ENCODE measurements at regions not wholly inside any gene's neighbourhood (a gene's known extent, or its start where the extent isn't known, plus 50 kb on each side); places are given as distances from the start of the nearest gene placed in this dataset.
"Not testable (repeated sequence)": the region's sequence is repeated elsewhere in the genome, so short reads cannot be mapped to it uniquely, and the experiment has no call there.

DNA sequence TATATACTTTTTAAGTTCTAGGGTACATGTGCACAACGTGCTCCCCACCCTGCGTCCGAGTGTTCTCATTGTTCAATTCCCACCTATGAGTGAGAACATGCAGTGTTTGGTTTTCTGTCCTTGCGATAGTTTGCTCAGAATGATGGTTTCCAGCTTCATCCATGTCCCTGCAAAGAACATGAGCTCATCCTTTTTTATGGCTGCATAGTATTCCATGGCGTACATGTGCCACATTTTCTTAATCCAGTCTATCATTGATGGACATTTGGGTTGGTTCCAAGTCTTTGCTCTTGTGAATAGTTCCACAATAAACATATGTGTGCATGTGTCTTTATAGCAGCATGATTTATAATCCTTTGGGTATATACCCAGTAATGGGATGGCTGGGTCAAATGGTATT is 148.1 kb upstream of the CHST15 start:
- H3K9ac ChIP-seq (ENCODE audit: low read depth, low read length); H3K4me3 ChIP-seq (ENCODE audit: insufficient read depth, low read depth, low read length); H2AFZ ChIP-seq (replicated peaks; ENCODE audit: low read length, poor library complexity); H2AK5ac ChIP-seq (ENCODE audit: low read depth, low read length); BruUV-seq (replicated peaks); H3K14ac ChIP-seq (replicated peaks; ENCODE audit: low read depth, low read length); H3K79me1 ChIP-seq (ENCODE audit: low read depth in 1 of 2, low read length in 2 of 2); H2BK15ac ChIP-seq (ENCODE audit: low read depth, low read length); ATAC-seq (ENCODE audit: low read depth); H4K5ac ChIP-seq (ENCODE audit: low read depth, low read length); H3K18ac ChIP-seq (ENCODE audit: low read depth, low read length); POLR2A ChIA-PET (ENCODE audit: unreplicated experiment); H3K4me2 ChIP-seq (ENCODE audit: low read depth, low read length); CTCF ChIA-PET; H2BK20ac ChIP-seq (ENCODE audit: low read depth, low read length); H4K91ac ChIP-seq (ENCODE audit: insufficient read depth, low read depth, low read length); dilution Hi-C loops (cut with HindIII; ENCODE audit: low sequenced_read_pairs, unreplicated experiment); intact Hi-C loops (cut with micrococcal nuclease); H2BK5ac ChIP-seq (ENCODE audit: low read depth, low read length, poor library complexity, severe bottlenecking); H3K36me3 ChIP-seq (ENCODE audit: control insufficient read depth, insufficient read depth, low read length); H4K20me1 ChIP-seq (ENCODE audit: insufficient read depth, low read length); H2AK9ac ChIP-seq (replicated peaks; ENCODE audit: low read depth, low read length, poor library complexity); H2BK120ac ChIP-seq (ENCODE audit: low read depth, low read length); H3K4me1 ChIP-seq (ENCODE audit: control insufficient read depth, insufficient read depth, low read length); DNase-seq; H3K4ac ChIP-seq (ENCODE audit: low read depth, low read length); in situ Hi-C loops (cut with MboI; ENCODE audit: low sequenced_read_pairs); H3K9me1 ChIP-seq (ENCODE audit: insufficient read depth, low read length); H3K23ac ChIP-seq (ENCODE audit: low read depth, low read length); H3K27ac ChIP-seq (ENCODE audit: insufficient read depth, low read length); H3K56ac ChIP-seq (ENCODE audit: extremely low read depth, insufficient read depth, low read length); H4K8ac ChIP-seq (ENCODE audit: low read depth in 2 of 2, low read length in 2 of 2); H3K27me3 ChIP-seq (ENCODE audit: control insufficient read depth, insufficient read depth, low read length): not testable (repeated sequence)
- H3K9me3 ChIP-seq (ENCODE audit: control insufficient read depth, insufficient read depth, low read length) = peaks cover 23% of the 10 kb centered on the region
- WGBS, 2 experiments (ENCODE audit: extremely low coverage in 2 of 2, insufficient read length in 1 of 2) = no CpG with 5 or more reads among the region's 5 CpGs
